GM10248 (cell line): ENCODE measurements at regions not wholly inside any gene's neighbourhood (a gene's known extent, or its start where the extent isn't known, plus 50 kb on each side); places are given as distances from the start of the nearest gene placed in this dataset.

Experiments
- CTCF ChIA-PET: fragments of 300-600 bp; sonication (Branson Sonifier 250); formaldehyde crosslinking; extraction: SDS; loops from one replicate; lab custom pipeline; 2021; ENCODE audit warnings: antibody characterized with exemption; lab: Yijun Ruan, JAX
- POLR2A ChIA-PET: fragments of 350-650 bp; sonication (Branson Sonifier 250); formaldehyde crosslinking; extraction: SDS; loops from one replicate; lab custom pipeline; 2020; ENCODE audit warnings: antibody characterized with exemption; lab: Yijun Ruan, JAX
- DNase-seq: peaks from one replicate; pipeline ENCODE4 v3.0.0; 2012; ENCODE audit errors: extremely low spot score
- CTCF ChIP-seq: IDR thresholded peaks from 2 replicates; pipeline ENCODE4 v1.5.1; 2012; ENCODE audit warnings: mild to moderate bottlenecking, low read depth; ENCODE audit errors: extremely low read depth, missing control alignments, control extremely low read depth

DNA sequence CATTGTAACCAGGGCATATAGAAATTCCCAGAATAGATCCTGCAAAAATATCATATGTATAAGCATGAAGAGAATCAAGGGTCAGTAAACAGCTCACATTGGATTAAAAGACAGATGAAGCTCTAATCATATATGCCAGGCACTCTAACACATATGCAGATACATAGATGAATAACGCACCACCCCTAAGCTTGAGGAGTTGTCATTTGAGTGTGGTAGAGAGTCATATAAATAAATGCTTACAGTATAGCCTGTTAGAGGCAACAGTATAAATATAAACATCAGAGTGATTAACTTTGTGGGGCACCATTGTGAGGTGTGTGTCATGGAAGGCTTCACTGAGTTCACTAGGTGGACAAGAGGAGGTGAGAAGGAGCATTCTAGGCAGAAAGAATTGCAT, 346.7 kb upstream of the PRICKLE1 start:
- POLR2A ChIA-PET, result no interaction called here

DNA sequence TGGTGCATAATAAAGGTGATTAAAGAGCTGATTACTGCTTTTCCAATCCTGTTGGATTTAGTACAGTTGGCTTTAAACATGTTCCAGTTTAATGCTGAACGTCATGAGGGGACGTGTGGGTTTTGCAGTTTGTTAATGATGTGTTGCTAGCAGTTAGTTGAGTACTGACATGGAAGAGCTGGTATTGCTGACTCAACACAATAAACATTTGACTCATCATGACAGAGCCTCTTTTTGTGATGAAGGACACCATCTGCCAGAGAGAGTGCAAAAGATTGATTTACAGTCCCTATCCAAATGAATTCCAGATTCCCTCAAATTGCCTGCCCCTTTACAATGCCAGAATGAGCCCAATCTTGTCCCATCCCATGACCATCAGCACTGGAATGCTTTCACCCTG, 346.2 kb upstream of the PRICKLE1 start:
- POLR2A ChIA-PET, result no interaction called here
- CTCF ChIA-PET, result no interaction called here
- no peak for TF ChIP-seq CTCF
- no peak for DNase-seq

More for the DNA sequence above, 346.7 kb upstream of the PRICKLE1 start:
- CTCF ChIA-PET, result no interaction called here
- DNase-seq, result no peak
- TF ChIP-seq CTCF, result no peak

DNA sequence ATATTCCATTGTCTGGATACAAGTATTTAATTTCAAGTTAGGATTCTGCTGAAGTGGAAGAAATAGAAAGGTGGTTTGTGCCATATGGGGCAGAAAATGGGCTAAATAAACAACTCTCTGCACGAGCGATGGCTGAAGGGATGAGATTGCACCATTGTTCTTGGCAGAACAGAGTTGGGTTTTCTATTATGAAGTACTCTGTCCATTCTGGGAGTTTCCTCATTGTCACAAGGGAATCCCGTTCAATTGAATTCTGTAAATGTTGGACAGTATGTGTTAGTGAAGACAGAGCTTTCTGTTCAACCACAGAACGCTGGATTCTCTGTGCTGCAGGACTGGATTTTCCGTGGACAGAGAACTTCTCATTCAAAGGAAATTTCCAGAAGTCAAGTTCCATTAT, 345.5 kb upstream of the PRICKLE1 start:
- ChIA-PET POLR2A (no interaction called here), CTCF (no interaction called here)
- no peak for TF ChIP-seq CTCF
- DNase-seq, result no peak

DNA sequence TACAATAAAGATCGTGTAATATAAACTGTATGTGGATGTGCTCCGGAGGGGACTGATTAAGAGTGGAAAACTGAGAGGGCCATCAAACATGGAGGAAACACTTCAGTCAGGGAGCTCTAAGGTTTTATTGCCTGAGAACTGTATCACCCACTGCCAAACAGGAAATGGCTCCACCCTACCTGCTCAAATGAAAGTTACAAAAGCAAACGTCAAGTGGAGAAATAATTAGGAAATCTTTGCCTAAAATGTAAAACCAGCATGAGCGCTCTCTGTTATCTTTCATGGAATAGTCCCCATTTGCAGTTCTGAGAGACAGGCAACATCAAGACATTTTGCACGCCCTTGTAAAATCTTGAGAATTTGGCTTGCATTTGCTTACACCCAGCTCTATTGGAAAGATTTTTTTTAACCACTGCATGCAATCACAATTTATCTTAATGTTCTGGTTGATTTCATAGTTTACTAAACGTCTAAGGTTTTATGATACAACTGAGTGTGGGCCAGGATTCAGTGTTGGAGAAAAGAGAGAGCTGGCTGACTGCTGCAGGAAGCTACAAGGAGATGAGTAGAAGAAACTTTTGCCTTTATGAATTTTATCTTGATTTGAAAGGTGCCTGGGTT, 344.0 kb upstream of the PRICKLE1 start:
- ChIA-PET POLR2A (no interaction called here), CTCF (interaction anchor here (1.0 to 1.5 kb wide), 3 partner anchors 9 to 13 kb away, joined by 3 to 4 read pairs (median 4); no protein-coding TSS in a partner anchor)
- DNase-seq, result no peak
- no peak for TF ChIP-seq CTCF

DNA sequence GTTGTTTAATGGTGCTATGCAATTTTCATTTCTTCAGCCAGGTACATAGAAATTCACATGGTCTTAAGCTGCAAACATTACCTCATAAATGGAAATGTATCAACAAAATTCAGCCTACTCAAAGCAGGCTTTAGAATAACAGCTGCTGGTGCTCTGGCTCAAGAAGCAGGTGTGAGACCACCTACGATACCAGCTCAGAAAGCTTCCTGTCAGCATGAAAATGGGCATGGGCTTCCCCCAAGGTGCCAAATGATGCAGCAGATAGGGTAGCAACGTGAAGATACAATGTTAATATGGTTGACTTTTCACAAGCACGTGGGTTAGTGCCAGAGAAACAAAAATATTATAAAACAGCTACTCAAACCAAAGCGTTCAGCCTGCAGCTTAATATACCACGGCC, 343.4 kb upstream of the PRICKLE1 start:
- TF ChIP-seq CTCF, result no peak
- ChIA-PET POLR2A (no interaction called here), CTCF (interaction anchor here (1.0 kb wide), 2 partner anchors 12 to 13 kb away, joined by 3 to 4 read pairs; no protein-coding TSS in a partner anchor)
- DNase-seq, result no peak

GRCh38 chr12:42926232-42926631, 336.7 kb upstream of the PRICKLE1 start:
- DNase-seq, result no peak
- ChIA-PET POLR2A (no interaction called here), CTCF (no interaction called here)
- no peak for TF ChIP-seq CTCF
